ENCODE measurements at regions not wholly inside any gene's neighbourhood (a gene's known extent, or its start where the extent isn't known, plus 50 kb on each side); places are given as distances from the start of the nearest gene placed in this dataset.
"Not testable (repeated sequence)": the region's sequence is repeated elsewhere in the genome, so short reads cannot be mapped to it uniquely, and the experiment has no call there.

DNA sequence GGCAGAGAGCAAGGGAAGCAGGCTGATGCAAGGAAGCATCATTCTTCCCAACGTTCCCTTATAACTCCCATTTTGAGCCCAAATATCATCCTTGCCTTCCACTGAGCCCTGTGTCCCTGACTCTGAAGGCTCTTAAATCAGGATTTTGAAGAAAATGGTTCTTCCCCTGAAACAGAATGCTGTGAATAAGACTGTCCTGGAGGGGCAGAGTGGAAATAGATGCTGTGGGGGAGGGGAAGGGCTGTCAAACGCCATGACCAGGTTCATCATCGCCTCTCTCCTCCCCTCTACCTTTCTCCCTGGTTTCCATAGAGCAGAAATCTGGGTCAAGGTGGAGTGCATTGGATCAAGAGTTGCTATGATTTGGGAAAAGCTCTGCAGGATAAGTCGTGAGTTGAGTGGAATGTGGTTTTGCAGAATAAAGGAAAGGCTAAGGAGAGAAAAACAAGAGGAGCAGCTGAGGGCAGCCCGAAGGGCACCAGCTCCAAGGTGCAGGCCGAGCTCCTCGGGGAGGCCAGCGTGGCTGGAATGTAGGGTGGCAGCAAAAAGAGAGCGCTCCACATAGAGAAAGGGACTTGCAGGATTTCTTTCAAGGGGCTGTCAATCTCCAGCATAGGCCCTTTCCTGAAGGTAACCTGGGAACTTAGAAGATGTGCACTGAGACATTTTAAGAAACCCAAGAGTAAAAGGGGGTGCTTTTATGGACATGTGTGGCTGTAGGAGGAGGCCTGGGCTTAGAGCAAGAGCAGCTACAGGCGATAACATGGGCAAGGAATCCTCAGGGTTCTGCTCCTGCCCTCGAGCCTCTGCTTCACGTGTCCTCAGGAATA is 120.8 kb upstream of the CDYL start:
- DNase-seq (ENCODE audit: low spot score): no peak

GRCh38 chr6:4653141-4653540 is 123.1 kb upstream of the CDYL start:
- no peak for DNase-seq (ENCODE audit: low spot score)

DNA sequence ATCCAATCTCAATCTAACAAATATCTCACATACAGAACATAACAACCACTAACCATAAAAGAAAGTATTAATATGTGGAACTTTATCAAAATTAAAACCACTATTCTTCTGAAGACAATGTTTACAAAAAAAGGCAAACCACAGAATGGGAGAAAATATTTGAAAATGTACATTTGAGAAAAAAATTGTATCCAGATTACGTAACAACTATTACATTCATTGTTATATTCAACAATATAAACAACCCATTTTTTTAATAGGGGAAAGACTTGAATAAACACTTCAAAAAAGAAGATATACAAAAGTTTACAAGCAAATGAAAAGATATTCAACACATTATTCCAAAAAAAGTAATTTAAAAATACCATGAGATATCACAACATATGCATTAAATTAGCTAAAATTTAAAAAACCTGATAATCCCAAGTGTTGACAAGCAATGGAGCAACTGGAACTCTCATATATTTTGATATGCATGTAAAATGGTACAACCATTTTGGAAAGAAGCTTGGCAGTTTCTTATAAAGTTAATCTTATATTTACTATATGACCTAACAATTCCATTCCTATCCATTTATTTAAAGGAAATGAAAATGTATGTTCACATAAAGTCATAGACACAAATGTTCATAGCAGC is 124.3 kb upstream of the CDYL start:
- no peak for DNase-seq (ENCODE audit: low spot score)

DNA sequence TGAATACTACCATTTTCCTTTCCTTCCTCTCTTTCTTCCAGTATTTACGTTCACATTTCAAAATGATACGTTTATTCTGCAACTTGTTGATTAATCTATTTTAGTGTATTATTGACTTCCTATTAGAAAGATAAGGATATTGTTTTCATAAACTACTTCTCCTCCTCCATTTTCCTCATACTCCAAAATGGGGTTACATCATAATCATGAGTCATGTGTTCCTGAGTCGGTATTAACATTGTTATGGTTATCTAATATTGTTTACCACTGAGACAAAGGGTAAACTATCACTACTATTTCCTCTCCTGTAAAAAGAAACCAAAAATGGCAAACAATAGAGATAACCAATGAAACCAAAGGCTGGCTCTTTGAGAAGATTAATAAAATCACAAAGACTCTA is 126.5 kb upstream of the CDYL start:
- peak; percentile 63 for DNase-seq (ENCODE audit: low spot score)

DNA sequence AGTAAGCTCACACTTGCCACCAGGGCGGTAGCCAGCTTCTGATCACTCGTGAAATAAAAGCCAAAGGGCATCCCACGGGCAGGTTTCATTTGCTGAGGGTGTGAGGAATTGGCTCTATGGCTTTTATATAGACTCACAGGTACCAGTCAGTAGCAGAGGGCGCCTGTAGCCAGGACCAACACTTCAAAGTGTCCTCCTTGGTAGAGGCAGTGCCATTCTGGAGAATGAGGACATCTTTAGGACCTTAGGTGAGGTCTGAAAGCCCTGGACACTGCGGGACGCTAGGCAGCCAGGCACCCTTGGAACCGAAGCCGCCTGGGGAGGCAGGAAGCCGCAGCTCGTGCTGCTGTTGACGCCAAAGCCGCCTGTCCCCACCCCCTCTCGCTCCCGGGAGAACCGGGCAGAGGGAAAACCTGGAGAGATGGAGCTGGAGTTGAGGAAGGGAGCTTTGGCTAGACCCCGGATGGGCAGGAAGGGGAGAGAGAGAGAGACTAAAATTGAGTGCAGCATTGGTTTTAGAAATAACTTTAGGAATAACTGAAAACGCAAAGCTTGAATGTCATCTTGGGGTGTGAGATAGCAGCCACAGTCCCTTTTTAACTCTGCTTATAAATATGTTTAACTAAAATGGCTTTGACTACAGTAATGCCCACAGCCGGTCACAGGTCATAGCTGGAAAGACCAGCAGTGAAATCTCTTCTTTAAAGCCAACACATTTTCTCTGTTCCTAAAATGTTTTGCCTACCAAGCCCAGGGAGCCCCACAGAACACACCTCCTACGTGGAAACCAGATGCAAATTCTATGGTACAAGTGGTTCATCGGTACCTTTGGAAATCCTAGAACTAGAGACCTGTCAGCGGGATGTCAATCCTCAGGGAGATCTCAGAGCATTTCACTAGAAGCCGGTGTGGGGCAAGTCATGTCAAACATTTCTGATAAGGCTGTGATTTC is 128.5 kb upstream of the CDYL start:
- DNase-seq (ENCODE audit: low spot score): peak; percentile 76

DNA sequence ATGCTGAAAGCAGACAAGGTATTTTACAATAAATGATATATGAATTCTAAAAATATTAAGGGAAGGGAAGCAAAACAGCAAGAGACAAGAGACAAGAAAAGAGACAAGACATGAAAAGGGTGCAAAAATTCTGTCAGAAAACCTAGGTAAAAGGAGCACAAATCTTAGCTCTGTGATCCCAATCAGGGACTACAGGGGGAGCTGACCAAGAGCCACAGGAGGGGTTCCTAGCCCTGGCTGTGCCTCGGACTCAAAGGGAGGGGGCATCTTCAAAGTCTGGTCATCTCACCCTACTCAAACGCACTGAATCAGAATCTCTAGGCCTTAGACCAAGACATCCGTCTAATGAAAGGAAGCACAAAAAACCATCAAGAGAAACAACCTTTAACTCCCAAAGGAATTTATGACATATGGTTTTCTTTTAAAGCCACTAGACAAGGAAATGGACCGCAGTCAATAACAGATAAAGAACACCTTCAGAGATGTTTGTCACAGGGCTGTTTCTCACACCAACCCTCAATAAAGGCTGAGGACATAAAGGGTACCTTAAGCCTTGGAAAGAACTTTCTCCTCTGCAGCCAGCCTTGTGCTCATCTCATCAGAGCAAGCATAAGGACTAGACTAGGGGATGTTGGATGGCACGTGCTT is 130.4 kb upstream of the CDYL start:
- no peak for DNase-seq (ENCODE audit: low spot score)

GRCh38 chr6:4644996-4645395 is 131.2 kb upstream of the CDYL start:
- no peak for DNase-seq (ENCODE audit: low spot score)

DNA sequence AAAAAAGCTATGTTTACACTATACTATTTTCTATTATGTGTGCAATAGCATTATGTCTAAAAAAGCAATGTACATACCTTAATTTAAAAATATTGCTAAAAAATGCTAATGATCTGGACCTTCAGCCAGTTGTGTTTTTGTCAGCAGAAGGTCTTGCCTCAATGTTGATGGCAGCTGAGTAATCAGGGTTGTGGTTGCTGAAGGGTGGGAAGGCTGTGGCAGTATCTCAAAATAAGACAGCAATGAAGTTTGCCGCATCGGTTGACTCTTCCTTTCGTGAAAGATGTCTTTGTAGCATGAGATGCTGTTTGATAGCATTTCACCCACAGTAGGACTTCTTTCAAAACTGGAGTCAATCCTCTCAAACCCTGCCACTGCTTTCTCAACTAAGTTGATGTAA is 134.7 kb upstream of the CDYL start:
- DNase-seq (ENCODE audit: low spot score): no peak

- DNase-seq (ENCODE audit: low spot score): peak; percentile 60
Observed at GRCh38 chr6:4640139-4640538, 136.1 kb upstream of the CDYL start.

- no peak for DNase-seq (ENCODE audit: low spot score)
Observed at GRCh38 chr6:4638641-4639040, 137.6 kb upstream of the CDYL start.

GRCh38 chr6:4637691-4638433 is 138.3 kb upstream of the CDYL start:
- DNase-seq (ENCODE audit: low spot score): peak; percentile 81

GRCh38 chr6:4636881-4637224 is 139.4 kb upstream of the CDYL start:
- DNase-seq (ENCODE audit: low spot score): no peak

- DNase-seq (ENCODE audit: low spot score): no peak
Observed at GRCh38 chr6:4636191-4636880, 139.9 kb upstream of the CDYL start.

- DNase-seq (ENCODE audit: low spot score): no peak
Observed at GRCh38 chr6:4635666-4636065, 140.5 kb upstream of the CDYL start.

DNA sequence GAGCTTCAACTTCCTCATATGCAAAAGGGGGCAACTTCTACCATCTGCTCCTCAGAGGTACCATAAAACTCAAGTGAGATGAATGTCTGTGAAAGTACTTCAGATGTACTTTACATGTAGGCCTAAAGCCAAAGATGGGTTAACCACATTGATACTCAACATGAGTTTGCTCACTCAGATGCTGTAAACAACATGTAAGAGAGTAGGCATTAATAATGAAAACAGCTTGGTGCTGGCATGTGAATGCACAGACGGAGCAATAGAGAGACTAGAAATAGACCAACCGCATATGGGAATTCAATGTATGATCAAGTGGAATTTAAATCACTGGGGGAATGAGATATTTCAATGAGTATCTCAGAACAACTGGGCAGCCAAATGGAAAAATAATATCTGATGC is 143.8 kb upstream of the CDYL start:
- DNase-seq (ENCODE audit: low spot score): no peak

DNA sequence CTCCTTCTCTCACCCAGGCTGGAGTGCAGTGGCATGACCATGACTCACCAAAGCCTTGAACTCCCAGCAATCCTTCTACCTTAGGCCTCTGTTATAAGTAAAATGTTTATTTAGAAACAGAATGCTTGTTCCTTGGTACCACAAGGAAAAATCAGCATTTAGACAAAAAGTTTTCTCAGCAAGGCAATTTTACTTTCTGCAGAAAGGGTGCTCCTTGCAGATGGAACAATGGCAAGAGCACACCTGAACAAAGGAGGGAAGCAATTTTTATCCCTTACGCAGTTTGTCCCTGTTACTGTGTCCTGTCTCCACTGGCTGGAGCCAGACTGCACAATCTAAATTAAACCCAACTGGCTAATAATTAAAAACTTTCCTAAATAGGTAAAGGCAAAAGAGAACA is 146.4 kb upstream of the CDYL start:
- not testable (repeated sequence) for DNase-seq (ENCODE audit: low spot score)

GRCh38 chr6:4625557-4625956 is 150.6 kb upstream of the CDYL start:
- DNase-seq (ENCODE audit: low spot score): no peak

DNA sequence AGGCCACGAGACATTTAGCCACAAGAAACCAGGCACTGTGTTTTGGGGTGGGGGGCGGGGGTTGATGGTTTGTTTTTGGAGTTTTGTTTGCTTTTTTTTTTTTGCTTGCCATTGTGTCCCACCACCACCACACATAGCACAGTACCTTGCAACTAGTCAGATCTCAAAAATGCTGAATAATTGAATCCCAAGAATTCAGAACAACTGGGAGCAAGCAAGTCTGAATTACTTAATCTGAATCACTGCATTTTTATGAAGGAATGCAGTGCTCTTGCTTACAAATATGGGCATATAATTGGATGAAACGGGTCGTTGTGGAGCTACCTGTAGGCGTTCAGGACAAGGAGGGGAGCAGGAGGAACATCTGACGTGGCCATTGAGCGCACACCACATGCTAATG is 151.5 kb upstream of the CDYL start:
- no peak for DNase-seq (ENCODE audit: low spot score)

- no peak for DNase-seq (ENCODE audit: low spot score)
Observed at GRCh38 chr6:4620284-4621151, 155.7 kb upstream of the CDYL start.

GRCh38 chr6:4616311-4616710 is 159.9 kb upstream of the CDYL start:
- no peak for DNase-seq (ENCODE audit: low spot score)
